ENCODE measurements at regions not wholly inside any gene's neighbourhood (a gene's known extent, or its start where the extent isn't known, plus 50 kb on each side); places are given as distances from the start of the nearest gene placed in this dataset.
"Not testable (repeated sequence)": the region's sequence is repeated elsewhere in the genome, so short reads cannot be mapped to it uniquely, and the experiment has no call there.

- DNase-seq (no peak), ATAC-seq (no peak)
- intact Hi-C loops (cut with DNase I): no loop called here
- H3K4me1 ChIP-seq: peaks cover 7% of the 10 kb centered on the region
- 60% methylated on average over 13 of the region's 13 CpGs for WGBS, 2 donors
- H3K4me3 ChIP-seq: no peak overlapping the region
- no peak for TF ChIP-seq POLR2A (IDR thresholded peaks at IDR 0.05)
- TF ChIP-seq, protein P1, sequence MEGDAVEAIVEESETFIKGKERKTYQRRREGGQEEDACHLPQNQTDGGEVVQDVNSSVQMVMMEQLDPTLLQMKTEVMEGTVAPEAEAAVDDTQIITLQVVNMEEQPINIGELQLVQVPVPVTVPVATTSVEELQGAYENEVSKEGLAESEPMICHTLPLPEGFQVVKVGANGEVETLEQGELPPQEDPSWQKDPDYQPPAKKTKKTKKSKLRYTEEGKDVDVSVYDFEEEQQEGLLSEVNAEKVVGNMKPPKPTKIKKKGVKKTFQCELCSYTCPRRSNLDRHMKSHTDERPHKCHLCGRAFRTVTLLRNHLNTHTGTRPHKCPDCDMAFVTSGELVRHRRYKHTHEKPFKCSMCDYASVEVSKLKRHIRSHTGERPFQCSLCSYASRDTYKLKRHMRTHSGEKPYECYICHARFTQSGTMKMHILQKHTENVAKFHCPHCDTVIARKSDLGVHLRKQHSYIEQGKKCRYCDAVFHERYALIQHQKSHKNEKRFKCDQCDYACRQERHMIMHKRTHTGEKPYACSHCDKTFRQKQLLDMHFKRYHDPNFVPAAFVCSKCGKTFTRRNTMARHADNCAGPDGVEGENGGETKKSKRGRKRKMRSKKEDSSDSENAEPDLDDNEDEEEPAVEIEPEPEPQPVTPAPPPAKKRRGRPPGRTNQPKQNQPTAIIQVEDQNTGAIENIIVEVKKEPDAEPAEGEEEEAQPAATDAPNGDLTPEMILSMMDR (IDR thresholded peaks at IDR 0.05): no peak
- no peaks in the 10 kb centered on the region for H3K9me3 ChIP-seq
- no peak overlapping the region for H3K27ac ChIP-seq
- no peaks in the 10 kb centered on the region for H3K36me3 ChIP-seq (replicated peaks in 1 of 2; ENCODE audit: insufficient read depth in 1 of 2, low read depth in 2 of 2)
- H3K27me3 ChIP-seq: no peaks in the 10 kb centered on the region
These were observed 152.3 kb downstream of the HSD17B3 start for GRCh38 chr9:96149533-96150280.

GRCh38 chr9:96148634-96149532 is 153.1 kb downstream of the HSD17B3 start:
- no peak overlapping the region for H3K4me3 ChIP-seq
- peaks cover 7% of the 10 kb centered on the region for H3K4me1 ChIP-seq
- no peak for TF ChIP-seq POLR2A (IDR thresholded peaks at IDR 0.05)
- TF ChIP-seq, protein P1 (IDR thresholded peaks at IDR 0.05): no peak
- ATAC-seq (peak; percentile 62), DNase-seq (no peak)
- no peak overlapping the region for H3K27ac ChIP-seq
- H3K9me3 ChIP-seq: no peaks in the 10 kb centered on the region
- WGBS, 2 donors: 49 to 51% methylated on average over 8 of the region's 8 CpGs
- no peaks in the 10 kb centered on the region for H3K27me3 ChIP-seq
- intact Hi-C loops (cut with DNase I): no loop called here
- H3K36me3 ChIP-seq (replicated peaks in 1 of 2; ENCODE audit: insufficient read depth in 1 of 2, low read depth in 2 of 2): no peaks in the 10 kb centered on the region

- peak in 1 of 4 donors; percentile 71 for DNase-seq
- H3K27me3 ChIP-seq; H3K36me3 ChIP-seq (replicated peaks in 1 of 2; ENCODE audit: insufficient read depth in 1 of 2, low read depth in 2 of 2); intact Hi-C loops (cut with DNase I); H3K4me3 ChIP-seq; ATAC-seq; H3K9me3 ChIP-seq; H3K4me1 ChIP-seq: not testable (repeated sequence)
- 61 to 68% methylated on average over 11 of the region's 11 CpGs for WGBS, 2 donors
- H3K27ac ChIP-seq: peak overlapping the region in 1 of 4 donors; percentile 44
These were observed 154.9 kb downstream of the HSD17B3 start for GRCh38 chr9:96147029-96147428.

- ATAC-seq (no peak), DNase-seq (no peak)
- no peak overlapping the region for H3K27ac ChIP-seq
- no peaks in the 10 kb centered on the region for H3K36me3 ChIP-seq (replicated peaks in 1 of 2; ENCODE audit: insufficient read depth in 1 of 2, low read depth in 2 of 2)
- 48 to 53% methylated on average over 5 of the region's 5 CpGs for WGBS, 2 donors
- no peaks in the 10 kb centered on the region for H3K27me3 ChIP-seq
- no peak for TF ChIP-seq POLR2A (IDR thresholded peaks at IDR 0.05)
- intact Hi-C loops (cut with DNase I): no loop called here
- no peaks in the 10 kb centered on the region for H3K9me3 ChIP-seq
- no peak overlapping the region for H3K4me3 ChIP-seq
- peaks cover 4% of the 10 kb centered on the region for H3K4me1 ChIP-seq
These were observed 160.3 kb downstream of the HSD17B3 start for GRCh38 chr9:96141666-96142065.

- Histone ChIP-seq H3K36me3 (replicated peaks in 1 of 2; ENCODE audit: insufficient read depth in 1 of 2, low read depth in 2 of 2) (no peaks in the 10 kb centered on the region), H3K9me3 (no peaks in the 10 kb centered on the region), H3K4me1 (peaks cover 4% of the 10 kb centered on the region), H3K27ac (no peak overlapping the region), H3K4me3 (no peak overlapping the region), H3K27me3 (no peaks in the 10 kb centered on the region)
- no peak for ATAC-seq
- DNase-seq: no peak
- intact Hi-C loops (cut with DNase I): no loop called here
- WGBS, 2 donors: 78 to 83% methylated on average over 11 of the region's 11 CpGs
- TF ChIP-seq, protein P1 (IDR thresholded peaks at IDR 0.05): no peak
- TF ChIP-seq POLR2A (IDR thresholded peaks at IDR 0.05): no peak
These were observed 160.9 kb downstream of the HSD17B3 start for GRCh38 chr9:96141128-96141474.

Measured in body of pancreas (tissue), 4 donors.